Mucosa of descending colon (tissue), 3 donors: ENCODE measurements at regions not wholly inside any gene's neighbourhood (a gene's known extent, or its start where the extent isn't known, plus 50 kb on each side); places are given as distances from the start of the nearest gene placed in this dataset.

Source experiments
- ATAC-seq: fragments of 200-7000 bp; cut with Tn5 transposase; one replicate; pipeline ENCODE4 v1.9.1; 2020; ENCODE audit warnings: mild to moderate bottlenecking, moderate library complexity
- DNase-seq, 3 donors: peaks; one replicate each; pipeline ENCODE4 v3.0.0-alpha.2; 2020
- H3K36me3 ChIP-seq: fragments of 200-600 bp; one replicate; pipeline ENCODE4 v1.8.0; 2021; ENCODE audit warnings: low read depth, mild to moderate bottlenecking
- H3K4me1 ChIP-seq: fragments of 200-600 bp; one replicate; pipeline ENCODE4 v1.8.0; 2021; ENCODE audit warnings: low read depth, mild to moderate bottlenecking
- H3K4me3 ChIP-seq: fragments of 200-600 bp; one replicate; pipeline ENCODE4 v1.8.0; 2021; ENCODE audit warnings: mild to moderate bottlenecking
- H3K9me3 ChIP-seq: fragments of 200-600 bp; one replicate; pipeline ENCODE4 v1.8.0; 2021; ENCODE audit warnings: mild to moderate bottlenecking
- CTCF ChIP-seq: fragments of 200-600 bp; IDR thresholded peaks from one replicate; pipeline ENCODE4 v1.8.0; 2022; ENCODE audit warnings: antibody characterized with exemption, mild to moderate bottlenecking
- intact Hi-C, 2 donors: fragments of 100-400 bp; cut with DNase I in 1 of 2; cut with micrococcal nuclease in 1 of 2; formaldehyde crosslinking; loops; one replicate each; pipeline versions ENCODE4 v1.11.0 to v1.11.1; 2022; cut with DNase I, micrococcal nuclease
- donor health status: DM: no; HTN: no; CAD: no; lungs with moderate emphysema.
- donor health status: DM: no; HTN: no; CAD: no.
- donor health status: DM: no; HTN: yes; CAD: no.

GRCh38 chr10:23525406-23525805 is 86.5 kb downstream of the OTUD1 start:
- TF ChIP-seq CTCF: no peak
- H3K36me3 ChIP-seq: no peaks in the 10 kb centered on the region
- no peaks in the 10 kb centered on the region for H3K9me3 ChIP-seq
- H3K4me3 ChIP-seq: no peak overlapping the region
- intact Hi-C loops: loop anchor here (5.0 kb wide), 1 partner anchor 213 kb away; no protein-coding TSS in a partner anchor
- DNase-seq (peak in 1 of 3 donors; percentile 50), ATAC-seq (peak; percentile 77)
- H3K4me1 ChIP-seq: no peaks in the 10 kb centered on the region

GRCh38 chr10:23528419-23528818 is 89.5 kb downstream of the OTUD1 start:
- intact Hi-C loops: loop anchor here (5.0 kb wide), 1 partner anchor 216 kb away; no protein-coding TSS in a partner anchor
- Histone ChIP-seq H3K9me3 (no peaks in the 10 kb centered on the region), H3K4me3 (no peak overlapping the region), H3K4me1 (no peaks in the 10 kb centered on the region), H3K36me3 (no peaks in the 10 kb centered on the region)
- no peak for DNase-seq
- no peak for TF ChIP-seq CTCF
- no peak for ATAC-seq

DNA sequence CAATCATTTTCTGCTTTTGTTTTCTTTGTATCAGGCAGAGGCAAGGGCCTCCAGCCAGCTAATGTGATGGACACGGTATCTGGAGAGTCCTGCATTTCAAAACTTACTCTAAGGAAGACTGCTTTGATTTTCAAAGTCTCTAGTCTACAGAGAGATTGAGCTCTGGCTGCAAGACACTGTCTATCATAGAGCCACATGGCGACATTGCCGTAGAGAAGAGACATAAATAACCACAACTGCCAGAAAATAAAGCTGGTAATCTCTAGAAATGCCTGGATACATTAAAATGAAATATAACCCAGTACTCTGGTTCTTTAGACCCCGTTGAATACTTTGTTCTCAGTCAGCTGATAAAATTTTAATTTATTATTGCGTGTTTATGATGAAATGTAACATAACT is 90.8 kb downstream of the OTUD1 start:
- no peak for TF ChIP-seq CTCF
- H3K4me1 ChIP-seq: no peaks in the 10 kb centered on the region
- no peaks in the 10 kb centered on the region for H3K9me3 ChIP-seq
- ATAC-seq (no peak), DNase-seq (no peak)
- intact Hi-C loops: loop anchor here (5.0 kb wide), 1 partner anchor 217 kb away; no protein-coding TSS in a partner anchor
- H3K36me3 ChIP-seq: no peaks in the 10 kb centered on the region
- no peak overlapping the region for H3K4me3 ChIP-seq

GRCh38 chr10:23530079-23530478 is 91.2 kb downstream of the OTUD1 start:
- Histone ChIP-seq H3K4me1 (no peaks in the 10 kb centered on the region), H3K9me3 (no peaks in the 10 kb centered on the region), H3K4me3 (no peak overlapping the region), H3K36me3 (no peaks in the 10 kb centered on the region)
- no peak for TF ChIP-seq CTCF
- no peak for DNase-seq
- ATAC-seq: no peak
- intact Hi-C loops: no loop called here

DNA sequence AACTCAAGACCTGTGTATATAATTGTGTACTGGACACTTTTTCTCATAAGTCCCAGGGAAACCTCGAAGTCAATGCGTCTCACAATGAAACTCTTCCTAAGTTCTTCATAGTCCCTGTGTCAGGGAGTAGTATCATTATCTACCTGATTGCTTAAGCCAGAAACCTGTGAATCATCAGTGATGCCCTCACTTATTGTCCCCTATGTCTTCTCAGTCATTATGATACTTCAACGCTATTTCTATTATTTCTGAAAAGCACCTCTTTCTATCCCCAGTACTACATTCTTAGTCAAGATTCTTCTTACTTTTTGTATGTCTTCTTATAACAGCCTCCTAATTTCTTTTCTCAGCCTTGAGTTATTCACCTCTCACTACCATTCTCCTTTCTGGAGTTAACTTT is 94.3 kb downstream of the OTUD1 start:
- H3K36me3 ChIP-seq: no peaks in the 10 kb centered on the region
- H3K4me3 ChIP-seq: no peak overlapping the region
- no peaks in the 10 kb centered on the region for H3K4me1 ChIP-seq
- TF ChIP-seq CTCF: no peak
- intact Hi-C loops: no loop called here
- no peak for DNase-seq
- no peak for ATAC-seq
- no peaks in the 10 kb centered on the region for H3K9me3 ChIP-seq

DNA sequence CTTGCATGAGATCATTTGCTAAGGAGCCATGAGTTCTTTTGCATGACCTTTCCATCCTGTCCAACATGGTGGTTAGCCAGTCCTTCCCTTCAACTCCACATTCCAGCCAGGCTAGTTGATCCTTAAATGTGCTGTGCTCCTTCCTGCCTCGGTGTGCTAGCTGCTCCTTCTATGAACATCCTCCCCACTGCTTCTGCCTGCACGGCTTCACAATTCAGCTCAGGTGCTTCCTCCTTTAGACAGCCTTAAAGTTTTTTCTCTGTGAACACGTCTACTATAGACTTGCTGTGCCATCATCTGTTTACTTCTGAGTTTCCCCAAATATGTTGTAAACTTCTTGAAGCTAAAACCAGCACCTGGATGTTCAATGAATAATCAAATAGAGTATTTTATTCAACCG is 95.5 kb downstream of the OTUD1 start:
- no peaks in the 10 kb centered on the region for H3K4me1 ChIP-seq
- H3K4me3 ChIP-seq: no peak overlapping the region
- no peak for TF ChIP-seq CTCF
- H3K36me3 ChIP-seq: no peaks in the 10 kb centered on the region
- intact Hi-C loops: no loop called here
- DNase-seq (no peak), ATAC-seq (no peak)
- no peaks in the 10 kb centered on the region for H3K9me3 ChIP-seq
